ENCODE measurements at regions not wholly inside any gene's neighbourhood (a gene's known extent, or its start where the extent isn't known, plus 50 kb on each side); places are given as distances from the start of the nearest gene placed in this dataset.

DNA sequence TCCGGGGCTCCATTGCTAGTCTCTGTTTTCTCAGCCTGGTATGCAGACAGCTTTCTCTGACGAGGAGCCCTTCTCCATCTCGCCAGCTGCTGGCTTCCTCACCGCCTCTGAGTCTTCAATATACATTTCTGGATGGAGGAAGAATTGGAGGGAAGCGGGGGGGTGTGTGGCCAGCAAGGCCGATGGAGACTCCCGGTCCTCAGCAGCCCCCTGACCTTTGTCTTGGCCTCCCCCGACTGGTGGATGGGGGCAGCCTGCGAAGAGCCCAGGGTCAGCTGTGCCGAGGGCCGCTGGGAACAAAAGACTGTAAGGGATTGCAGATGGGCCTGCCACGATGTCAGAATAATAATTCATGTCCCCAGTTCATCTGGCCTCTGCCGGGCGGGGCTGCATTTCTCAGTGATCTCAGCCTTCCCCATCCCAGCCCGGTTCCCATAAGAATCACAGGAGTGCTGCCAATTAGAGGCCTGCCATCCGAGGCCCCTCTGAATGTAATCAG, 54.3 kb upstream of the STX16 start:
- TF ChIP-seq, protein P1, sequence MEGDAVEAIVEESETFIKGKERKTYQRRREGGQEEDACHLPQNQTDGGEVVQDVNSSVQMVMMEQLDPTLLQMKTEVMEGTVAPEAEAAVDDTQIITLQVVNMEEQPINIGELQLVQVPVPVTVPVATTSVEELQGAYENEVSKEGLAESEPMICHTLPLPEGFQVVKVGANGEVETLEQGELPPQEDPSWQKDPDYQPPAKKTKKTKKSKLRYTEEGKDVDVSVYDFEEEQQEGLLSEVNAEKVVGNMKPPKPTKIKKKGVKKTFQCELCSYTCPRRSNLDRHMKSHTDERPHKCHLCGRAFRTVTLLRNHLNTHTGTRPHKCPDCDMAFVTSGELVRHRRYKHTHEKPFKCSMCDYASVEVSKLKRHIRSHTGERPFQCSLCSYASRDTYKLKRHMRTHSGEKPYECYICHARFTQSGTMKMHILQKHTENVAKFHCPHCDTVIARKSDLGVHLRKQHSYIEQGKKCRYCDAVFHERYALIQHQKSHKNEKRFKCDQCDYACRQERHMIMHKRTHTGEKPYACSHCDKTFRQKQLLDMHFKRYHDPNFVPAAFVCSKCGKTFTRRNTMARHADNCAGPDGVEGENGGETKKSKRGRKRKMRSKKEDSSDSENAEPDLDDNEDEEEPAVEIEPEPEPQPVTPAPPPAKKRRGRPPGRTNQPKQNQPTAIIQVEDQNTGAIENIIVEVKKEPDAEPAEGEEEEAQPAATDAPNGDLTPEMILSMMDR (IDR thresholded peaks at IDR 0.05), result no peak
- TF ChIP-seq POLR2A (IDR thresholded peaks at IDR 0.05), result no peak

Data from esophagus squamous epithelium (tissue), 4 donors.